Dermis microvascular lymphatic vessel endothelial cell (primary cell): ENCODE measurements at regions not wholly inside any gene's neighbourhood (a gene's known extent, or its start where the extent isn't known, plus 50 kb on each side); places are given as distances from the start of the nearest gene placed in this dataset.
"Not testable (repeated sequence)": the region's sequence is repeated elsewhere in the genome, so short reads cannot be mapped to it uniquely, and the experiment has no call there.

Experiments used
- DNase-seq, 2 donors: peaks; one replicate each; pipeline versions ENCODE4 v3.0.0 to v3.0.0-alpha.2; 2010; ENCODE audit warnings: low read depth in 2 of 2

DNA sequence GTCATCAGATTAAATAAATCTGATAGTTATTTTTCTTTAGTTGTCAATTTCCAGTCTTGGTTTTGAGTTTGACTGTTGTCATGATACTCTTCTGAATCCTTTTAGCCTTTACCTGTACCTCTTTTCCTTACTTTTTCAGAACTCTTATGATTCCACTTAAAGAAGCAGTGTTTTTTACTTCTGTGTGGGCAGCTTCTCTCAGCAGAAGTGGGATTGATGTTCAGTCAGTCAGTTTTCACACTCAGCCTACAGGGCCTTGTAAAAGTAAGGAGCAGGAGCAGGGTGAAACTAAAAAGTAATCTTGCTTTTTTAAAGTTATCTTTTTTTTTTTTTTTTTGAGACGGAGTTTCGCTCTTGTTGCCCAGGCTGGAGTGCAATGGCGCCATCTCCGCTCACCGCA is 75.1 kb downstream of the HAUS1 start:
- no peak for DNase-seq

DNA sequence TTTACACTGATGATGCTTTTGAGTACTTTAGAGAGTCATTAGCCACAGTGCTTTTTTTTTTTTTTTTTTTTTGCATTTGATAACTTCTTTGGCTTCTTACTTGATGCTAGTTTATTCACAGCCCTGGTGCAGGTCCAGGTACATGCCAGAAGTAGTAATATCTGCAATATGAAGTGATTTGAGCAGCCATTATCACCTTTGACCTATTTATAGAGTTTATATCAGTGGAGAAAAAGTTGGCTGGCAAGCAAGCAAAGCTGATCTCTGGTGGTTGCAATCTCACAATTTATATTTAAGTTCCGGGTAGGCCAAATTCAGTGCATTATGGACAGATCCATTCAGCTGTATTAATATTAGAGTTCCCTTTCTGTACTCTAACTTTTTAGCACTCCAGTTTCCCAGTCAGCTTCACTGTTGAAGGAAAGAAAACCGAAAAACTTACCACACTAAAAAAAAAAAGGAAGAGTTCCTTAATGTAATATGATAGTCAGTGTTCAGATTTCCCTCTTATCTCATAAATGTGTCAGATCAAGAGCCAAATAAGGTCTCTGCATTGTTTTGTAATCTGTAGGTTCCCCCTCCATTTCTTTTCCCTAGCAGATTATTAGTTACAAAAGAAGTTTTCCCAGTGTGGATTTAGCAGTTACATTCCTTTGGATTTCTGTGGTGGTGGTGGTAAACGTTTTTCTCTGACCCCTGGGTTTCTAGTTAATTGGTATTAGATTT is 78.6 kb downstream of the HAUS1 start:
- no peak for DNase-seq

DNA sequence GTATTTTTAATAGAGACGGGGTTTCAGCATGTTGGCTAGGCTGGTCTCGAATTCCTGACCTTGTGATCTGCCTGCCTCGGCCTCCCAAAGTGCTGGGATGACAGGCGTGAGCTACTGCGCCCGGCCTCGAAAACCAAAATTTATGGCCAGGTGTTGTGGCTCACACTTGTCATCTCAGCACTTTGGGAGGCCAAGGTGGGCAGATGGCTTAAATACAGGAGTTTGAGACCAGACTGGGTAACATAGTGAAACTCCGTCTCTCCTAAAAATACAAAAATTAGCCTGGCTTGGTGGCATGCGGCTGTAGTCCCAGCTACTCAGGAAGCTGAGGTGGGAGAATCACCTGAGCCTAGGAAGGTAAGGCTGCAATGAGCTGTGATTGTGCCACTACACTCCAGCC is 80.1 kb downstream of the HAUS1 start:
- not testable (repeated sequence) for DNase-seq

DNA sequence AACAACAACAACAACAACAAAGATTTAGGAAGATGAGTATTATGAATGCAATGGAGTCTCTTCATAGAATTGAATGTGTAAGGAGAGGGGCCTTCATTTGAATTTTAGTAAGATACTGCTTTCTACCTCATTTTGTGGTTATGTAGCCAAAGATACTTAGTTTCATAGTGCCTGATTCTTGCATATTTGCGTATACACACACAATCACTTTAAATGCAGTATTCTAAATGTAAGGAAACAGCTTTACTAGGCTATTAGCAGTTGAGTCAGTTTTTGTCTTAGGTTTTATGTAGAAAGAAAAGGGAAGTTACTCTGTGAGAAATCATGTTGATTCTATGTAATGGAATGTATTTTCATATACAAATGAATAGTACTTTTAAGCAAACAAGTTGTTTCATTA is 80.5 kb downstream of the HAUS1 start:
- no peak for DNase-seq

DNA sequence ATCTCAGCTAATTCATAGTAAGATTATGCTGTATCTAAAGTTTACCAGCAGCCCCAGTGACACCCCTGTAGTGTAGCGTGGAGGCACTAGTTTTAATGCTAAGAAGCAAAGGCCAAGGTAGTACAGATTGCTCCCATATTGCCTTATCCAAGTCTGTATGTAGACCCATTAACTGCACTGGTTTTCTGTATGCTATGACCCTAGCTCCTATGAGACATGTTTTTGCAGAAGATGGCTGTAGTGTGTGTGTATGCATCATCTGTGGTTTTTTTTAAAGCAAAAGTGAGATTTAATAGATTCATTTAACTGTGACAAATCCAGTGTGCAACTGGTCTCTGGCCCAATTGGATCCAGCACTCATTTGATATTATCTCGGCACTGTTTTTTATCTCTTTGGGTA is 86.5 kb downstream of the HAUS1 start:
- no peak for DNase-seq

DNA sequence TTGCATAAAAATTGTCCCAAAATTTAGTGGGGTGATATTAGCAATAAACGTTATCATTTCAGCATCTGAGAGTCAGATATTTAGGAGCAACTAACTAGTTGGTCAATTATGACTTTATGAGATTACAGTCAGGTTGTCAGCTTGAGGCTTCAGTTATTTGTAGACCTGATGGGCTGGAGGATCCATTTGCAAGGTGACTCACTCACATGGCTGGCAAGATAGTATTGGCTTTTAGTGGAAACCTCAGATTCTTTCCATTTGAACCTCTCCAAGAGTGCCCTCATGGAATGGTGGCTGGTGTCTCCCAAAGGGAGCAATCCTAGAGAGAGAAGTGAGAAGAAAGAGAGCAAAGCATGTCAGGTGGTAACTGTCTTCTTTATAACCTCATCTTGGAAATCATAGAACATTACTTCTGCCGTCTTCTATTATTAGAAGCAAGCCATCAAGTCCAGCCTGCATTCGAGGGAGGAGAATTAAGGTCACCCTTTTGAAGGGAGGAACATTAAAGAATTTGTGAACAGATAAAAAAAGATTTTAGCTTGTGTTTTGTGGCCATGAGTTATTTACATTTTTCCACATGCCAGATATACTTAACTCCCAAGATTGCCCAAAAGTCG is 92.5 kb downstream of the HAUS1 start:
- DNase-seq, result no peak

DNA sequence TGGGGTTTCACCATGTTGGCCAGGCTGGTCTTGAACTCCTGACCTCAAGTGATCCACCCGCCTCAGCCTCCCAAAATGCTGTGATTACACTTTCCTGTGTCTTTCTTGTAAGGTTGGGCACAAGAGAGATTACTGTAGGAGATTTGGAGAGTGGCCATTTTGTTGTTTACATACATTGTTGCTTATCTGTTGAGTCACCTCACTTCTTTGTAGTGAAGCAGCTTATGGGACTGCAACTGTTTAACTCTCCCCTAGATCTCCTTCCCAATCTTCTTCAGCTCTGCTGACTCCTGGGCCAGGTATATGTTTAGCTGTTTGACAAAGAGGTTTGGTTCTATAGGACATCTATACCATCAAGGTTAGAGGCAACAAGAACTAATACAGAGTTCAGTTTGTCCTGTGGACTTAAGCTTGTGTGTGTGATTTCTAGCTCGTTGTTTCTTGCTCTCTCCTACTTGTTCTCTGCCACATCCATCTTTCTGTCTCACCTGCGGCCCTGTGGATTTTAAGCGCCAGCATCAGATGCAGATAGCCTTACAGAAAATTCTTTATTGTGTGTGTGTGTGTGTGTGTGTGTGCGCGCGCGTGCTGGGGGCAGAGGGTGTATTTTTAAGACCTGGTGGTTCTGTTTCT is 95.4 kb downstream of the HAUS1 start:
- DNase-seq, result peak in 1 of 2 donors; percentile 39

DNA sequence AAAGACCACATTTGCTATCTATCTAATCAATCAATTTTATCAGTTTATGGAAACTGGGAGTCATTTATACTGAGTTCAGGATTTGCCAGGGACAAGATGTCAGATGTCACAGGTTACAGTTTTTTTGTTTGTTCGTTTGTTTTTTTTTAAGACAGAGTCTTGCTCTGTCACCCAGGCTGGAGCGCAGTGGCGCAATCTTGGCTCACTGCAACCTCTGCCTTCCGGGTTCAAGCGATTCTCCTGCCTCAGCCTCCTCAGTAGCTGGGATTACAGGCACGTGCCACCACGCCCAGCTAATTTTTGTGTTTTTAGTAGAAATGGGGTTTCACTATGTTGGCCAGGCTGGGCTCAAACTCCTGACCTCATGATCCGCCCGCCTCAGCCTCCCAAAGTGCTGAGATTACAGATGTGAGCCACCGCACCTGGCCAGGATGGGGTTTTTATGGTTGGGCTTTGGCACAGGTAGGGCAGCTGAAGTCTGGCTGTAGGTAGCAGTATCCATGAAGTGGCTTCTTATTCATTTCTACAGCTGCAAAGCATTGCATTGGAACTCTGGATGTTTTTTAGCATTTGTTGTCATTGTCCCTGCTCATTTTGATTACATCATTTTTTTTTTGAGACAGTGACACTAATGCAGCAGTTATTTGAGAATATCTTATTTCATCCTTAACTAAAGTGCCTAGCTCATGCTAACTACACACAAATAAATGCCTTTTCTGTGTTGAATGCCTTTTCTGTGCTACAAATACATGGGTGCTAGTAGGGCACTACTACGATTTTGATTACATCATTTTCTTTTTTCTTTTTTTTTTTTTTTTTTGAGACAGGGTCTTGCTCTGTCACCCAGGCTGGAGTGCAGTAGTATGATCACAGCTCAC is 96.2 kb downstream of the HAUS1 start:
- DNase-seq, result not testable (repeated sequence)

DNA sequence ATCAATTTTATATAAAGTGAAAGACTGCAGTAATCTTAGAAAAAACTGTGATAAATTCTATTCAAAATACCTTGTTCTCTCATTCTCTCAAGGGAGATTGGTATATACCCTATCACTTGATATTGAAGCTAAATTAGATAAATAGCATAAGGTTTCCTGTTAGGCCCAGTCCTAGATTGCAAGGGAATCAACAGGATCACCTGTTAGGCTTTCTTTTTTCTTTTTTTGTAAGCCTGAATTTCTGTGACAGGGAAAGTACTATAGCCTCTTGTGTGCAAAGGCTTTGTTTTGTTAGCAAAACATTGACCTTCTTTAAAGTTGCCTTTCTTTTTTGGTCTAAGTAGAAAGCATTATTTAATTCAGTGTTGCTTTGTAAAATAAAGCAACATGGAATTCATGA is 100.0 kb downstream of the HAUS1 start:
- no peak for DNase-seq

DNA sequence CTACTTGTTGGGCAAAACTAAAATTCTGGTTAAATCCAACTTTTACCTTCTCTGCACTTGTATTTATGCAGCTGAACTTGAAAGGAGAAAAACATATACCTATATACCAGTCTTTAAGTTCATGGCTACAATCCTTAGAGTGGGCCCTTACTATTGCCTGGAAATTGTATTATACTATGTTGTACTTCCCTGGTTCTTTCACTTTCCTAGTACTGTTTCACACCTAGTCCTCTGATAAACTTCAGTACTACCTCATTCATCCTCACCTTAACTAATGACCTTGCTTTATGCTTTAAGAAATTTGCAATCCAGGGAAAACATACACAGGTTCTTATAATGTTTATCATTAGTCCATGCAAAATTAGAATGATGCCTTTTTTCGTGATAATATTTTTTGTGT is 103.8 kb downstream of the HAUS1 start:
- DNase-seq, result no peak

DNA sequence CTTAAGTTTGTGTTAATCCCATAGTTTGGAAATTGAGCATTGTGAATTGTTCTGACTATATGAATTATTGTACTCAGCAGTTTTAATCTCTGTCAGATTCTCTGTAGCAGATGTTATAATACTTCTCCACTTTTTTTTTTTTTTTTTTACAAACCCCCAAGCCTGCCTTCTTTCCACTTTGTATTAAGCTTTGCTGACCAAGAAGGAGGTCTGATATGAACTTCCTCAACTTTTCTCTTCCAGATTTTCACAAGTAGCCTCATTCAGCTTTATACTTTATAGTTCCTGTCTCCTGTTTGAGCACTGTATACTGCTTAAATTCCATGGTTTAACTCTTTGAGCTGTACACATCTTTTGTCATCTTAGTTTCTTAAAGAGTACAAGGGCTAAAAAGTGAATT is 105.0 kb downstream of the HAUS1 start:
- no peak for DNase-seq

DNA sequence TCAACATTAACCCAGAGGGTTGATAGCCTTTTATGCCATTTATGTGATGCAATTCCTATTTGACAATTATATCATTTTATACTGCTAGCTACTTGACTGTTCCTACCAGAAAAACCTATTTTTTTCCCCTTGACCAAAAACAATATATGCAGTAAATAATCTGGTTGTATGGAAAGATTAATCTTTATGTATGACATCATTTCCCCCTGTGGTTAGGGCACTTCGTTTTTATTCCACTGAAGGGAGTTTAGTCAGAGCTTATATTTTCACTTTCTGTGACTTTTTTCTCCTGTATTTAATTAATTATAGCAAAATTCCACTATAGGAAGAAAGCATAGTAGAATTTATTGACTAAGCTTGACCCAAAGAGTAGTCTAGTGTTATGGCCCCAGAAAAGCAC is 107.6 kb downstream of the HAUS1 start:
- peak in 1 of 2 donors; percentile 23 for DNase-seq

DNA sequence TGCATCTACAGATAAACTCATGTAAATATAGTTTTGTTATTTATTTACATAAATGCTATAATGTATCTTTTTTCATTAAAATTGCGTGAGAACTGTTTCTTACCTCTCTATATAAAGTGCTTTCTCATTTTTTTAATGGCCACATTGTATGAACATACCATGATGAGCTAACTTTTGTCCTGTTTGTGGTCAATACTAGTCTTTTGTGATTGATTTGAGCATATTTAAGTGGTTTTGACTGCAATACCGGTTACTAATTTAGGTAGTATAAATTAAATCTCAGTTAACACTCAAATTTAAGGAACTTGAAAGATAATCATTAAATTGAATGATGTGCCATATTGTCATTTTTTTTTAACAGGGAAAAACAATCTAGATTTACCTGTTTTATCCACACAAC is 108.2 kb downstream of the HAUS1 start:
- DNase-seq, result no peak

DNA sequence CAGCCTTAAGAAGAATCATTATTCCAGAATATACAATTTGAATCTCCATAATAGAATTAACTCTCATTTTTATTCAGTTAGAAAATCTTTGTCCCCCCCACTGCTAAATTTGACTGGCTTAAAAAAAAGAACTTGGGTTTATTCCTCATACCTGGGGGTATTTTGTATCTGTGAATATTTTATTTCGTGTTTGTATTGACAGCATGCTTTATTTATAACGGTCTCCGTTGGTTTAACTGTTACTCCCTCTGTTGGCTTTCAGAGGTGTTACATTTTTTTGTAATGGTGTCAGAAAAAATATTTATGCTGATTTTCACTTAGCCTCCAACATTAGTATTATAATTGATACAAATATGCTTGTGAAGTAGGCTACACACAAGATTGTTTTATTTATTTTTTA is 109.1 kb downstream of the HAUS1 start:
- peak; percentile 27 to 33 for DNase-seq

DNA sequence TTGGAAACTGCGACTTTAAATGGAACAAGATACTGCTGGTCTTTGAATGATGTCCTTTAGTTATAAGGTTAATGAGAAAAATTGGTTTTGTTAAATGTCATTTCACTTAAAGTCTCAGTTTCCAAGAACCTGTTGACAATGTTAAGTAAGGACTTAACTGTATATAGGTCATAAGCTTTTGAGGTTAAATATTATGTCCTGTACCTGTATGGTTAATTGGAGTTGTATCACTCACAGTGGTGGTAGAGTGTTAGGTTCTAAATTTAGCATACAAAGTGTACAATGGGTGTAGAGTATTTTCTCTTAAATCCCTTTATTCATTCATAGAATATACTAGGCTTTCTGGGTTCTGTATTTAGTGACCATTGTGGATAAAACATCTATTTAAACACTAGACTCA is 110.2 kb downstream of the HAUS1 start:
- no peak for DNase-seq

DNA sequence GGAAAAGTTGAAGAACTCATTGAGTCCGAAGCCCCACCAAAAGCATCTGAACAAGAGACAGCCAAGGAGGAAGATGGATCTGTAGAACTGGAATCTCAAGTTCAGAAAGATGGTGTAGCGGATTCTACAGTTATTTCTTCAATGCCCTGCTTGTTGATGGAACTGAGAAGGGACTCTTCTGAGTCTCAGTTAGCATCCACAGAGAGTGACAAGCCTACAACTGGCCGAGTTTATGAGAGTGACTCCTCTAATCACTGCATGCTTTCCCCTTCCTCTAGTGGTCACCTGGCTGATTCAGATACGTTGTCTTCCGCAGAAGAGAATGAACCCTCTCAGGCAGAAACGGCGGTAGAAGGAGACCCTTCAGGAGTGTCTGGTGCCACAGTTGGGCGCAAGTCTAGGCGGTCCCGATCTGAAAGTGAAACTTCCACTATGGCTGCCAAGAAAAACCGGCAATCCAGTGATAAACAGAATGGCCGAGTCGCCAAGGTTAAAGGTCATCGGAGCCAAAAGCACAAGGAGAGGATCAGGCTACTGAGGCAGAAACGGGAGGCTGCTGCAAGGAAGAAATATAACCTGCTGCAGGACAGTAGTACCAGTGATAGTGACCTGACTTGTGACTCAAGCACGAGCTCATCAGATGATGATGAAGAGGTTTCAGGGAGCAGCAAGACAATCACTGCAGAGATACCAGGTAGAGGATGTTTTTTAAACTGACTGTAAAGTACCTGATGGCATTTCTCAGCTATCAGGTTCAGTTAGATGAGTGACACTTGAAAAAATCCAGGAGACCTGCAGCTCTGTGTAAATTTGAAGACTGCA is 111.9 kb downstream of the HAUS1 start:
- DNase-seq, result no peak

DNA sequence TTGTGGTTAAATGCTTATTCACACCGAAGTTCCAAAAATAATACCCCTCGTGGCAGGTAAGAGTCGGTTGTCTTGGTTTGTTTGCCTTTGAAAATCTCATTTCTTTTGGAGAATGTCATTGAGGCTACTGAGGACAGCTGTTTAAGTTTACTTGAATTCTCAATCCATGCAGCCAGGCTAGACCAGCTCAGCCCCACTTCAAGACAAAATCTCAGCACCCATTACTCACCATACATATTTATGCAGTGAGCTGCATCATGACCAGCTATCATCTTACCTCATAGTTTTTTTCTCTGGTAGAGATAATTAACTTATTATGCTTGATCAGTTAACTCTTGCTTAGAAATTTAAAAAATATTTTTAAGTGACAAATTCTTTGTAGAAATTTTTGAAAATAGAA is 115.9 kb downstream of the HAUS1 start:
- no peak for DNase-seq

DNA sequence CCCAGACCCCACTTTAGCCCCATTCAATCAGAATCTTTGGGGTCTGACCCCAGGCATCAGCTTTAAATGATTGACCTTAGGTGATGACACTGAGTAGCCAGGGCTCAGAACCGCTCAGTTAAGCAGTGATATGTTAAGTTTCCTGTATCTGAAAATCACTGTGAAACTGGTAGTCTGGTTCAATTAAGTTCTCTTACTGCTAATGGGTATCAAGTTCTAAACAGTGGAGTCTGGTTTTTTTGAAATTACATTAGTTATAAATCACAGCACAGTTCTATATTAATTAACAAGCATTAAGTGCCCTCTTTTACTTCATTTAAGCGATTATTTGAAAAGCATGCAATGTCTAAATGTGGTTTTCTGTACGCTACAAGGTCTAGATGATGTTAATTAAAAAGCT is 117.9 kb downstream of the HAUS1 start:
- DNase-seq, result no peak

DNA sequence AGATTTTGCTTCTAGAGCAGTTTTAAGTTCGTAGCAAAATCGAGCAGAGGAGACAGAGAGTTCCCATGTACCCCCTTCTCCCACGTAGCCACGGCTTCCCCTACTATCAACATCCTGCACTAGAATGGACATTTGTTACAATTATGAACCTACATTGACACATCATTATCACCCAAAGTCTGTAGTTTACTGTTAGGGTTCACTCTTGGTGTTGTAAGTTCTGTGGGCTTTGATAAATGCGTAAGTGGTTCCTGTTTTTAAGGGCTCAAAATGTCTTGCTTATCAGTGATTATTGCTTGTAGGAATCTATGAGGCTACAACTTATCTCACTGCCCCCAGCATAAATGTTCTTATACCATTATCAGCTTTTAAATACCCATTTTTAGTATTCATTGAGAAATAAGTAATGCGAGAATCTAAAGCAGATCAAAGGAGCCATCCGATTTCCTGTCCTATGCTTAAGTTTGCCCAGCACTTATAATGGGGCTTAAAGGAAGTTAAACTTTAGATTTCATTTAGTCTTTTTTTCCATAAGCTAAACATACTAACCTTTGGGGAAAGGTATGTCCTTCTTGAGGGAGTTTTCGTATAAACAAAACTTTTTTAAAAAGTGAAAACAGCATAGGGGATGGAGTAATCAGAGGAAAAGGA is 118.7 kb downstream of the HAUS1 start:
- DNase-seq, result no peak

DNA sequence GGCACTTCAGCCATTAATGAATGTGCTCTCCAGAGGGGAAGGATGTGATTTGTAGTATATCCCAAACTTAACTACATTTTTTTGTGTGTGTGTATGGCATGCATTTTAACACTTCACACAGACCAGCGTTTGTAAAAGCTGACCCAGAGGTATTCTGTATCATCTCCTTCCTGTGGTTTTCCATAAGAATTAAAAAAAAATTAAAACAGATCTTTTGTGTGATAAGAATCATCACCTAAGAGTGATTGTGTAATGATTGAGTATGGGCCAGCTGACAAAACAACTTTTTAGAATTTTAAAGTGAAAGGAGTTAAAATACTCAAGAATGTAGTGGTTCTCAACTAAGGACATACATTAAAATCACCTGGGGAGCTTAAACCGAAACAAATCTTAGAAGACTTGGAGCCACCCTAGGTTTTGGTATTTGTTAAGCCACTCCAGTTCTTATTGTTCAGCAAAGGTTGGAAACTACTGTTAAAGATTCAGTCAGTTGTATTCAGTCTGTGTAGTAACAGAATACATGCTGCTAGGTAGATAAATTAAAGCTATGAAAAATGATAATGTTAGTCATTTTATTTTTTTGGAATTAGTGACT is 120.1 kb downstream of the HAUS1 start:
- peak in 1 of 2 donors; percentile 14 for DNase-seq
